ENCODE measurements at regions not wholly inside any gene's neighbourhood (a gene's known extent, or its start where the extent isn't known, plus 50 kb on each side); places are given as distances from the start of the nearest gene placed in this dataset.

GRCh38 chr7:35536396-35536826 is 158.5 kb downstream of the HERPUD2 start:
- TF ChIP-seq CTCF (IDR thresholded peaks at IDR 0.05; ENCODE audit: low read depth, low read length), result no peak
- H3K4me3 ChIP-seq (ENCODE audit: low read depth, low read length), result no peak overlapping the region

DNA sequence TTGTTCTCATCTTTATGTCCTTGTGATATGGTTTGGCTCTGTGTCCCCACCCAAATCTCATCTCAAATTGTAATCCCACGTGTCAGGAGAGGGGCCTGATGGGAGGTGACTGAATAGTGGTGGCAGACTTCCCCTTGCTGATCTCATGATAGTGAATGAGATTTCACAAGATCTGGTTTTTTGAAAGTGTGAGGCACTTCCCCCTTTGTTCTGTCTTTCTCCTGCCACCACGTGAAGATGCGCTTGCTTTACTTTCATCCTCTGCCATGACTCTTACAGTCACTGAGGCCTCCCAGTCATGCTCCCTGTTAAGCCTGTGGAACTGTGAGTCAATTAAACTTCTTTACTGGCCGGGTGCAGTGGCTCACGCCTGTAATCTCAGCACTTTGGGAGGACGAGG is 161.0 kb downstream of the HERPUD2 start:
- no peak for TF ChIP-seq CTCF (IDR thresholded peaks at IDR 0.05; ENCODE audit: low read depth, low read length)

DNA sequence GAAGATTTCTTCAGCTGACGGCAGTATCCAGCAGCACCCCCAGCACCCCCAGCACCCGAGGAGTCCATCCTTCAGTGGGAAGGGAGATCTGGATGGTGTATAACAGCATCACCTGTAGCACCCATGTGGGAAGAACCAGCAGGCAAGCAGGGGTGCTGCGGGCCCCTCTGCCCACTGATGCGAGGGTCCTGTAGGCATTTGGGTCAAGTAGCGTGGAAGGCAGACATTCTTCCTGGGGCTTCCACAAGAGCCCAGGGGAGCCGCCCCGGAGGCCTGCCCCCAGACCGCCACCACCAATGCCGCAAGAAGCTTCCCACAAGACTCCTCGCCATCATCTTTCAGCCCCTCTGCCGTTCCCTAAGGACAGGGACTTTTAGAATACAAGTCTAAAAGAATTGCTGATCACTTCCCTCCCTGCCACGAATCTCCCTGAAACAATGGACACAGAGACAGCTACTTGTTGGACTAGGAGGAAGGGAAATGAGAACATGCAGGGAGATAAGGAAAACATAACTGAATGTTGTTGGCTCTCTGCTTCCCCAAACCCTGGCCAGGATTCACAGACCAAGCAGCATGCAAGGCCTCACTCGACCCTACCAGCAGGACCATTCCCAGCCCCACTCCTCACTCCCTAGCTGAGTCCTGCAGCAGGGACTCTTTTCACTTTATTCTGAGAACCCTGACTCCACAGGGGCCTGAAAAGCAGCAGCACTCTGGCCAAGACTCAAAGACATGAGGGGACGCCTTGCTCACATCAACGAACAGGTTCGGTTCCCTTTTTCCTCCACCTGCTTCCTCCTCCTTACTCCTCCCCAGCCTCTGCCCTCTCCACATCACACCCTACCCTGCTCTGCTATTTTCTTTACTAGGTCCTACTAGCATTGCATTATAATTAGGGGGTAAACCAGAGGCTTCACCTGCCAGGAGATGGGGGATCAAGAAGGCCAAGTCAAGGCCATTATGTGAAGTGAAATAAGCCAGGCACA is 164.5 kb downstream of the HERPUD2 start:
- no peak for TF ChIP-seq CTCF (IDR thresholded peaks at IDR 0.05; ENCODE audit: low read depth, low read length)
- no peak overlapping the region for H3K4me3 ChIP-seq (ENCODE audit: low read depth, low read length)

More for the DNA sequence above, 161.0 kb downstream of the HERPUD2 start:
- no peak overlapping the region for H3K4me3 ChIP-seq (ENCODE audit: low read depth, low read length)

- TF ChIP-seq CTCF (IDR thresholded peaks at IDR 0.05; ENCODE audit: low read depth, low read length), result no peak
- H3K4me3 ChIP-seq (ENCODE audit: low read depth, low read length), result no peak overlapping the region
These were observed 165.2 kb downstream of the HERPUD2 start for GRCh38 chr7:35529713-35530112.

GRCh38 chr7:35528381-35528977 is 166.5 kb downstream of the HERPUD2 start:
- no peak overlapping the region for H3K4me3 ChIP-seq (ENCODE audit: low read depth, low read length)
- TF ChIP-seq CTCF (IDR thresholded peaks at IDR 0.05; ENCODE audit: low read depth, low read length), result no peak

DNA sequence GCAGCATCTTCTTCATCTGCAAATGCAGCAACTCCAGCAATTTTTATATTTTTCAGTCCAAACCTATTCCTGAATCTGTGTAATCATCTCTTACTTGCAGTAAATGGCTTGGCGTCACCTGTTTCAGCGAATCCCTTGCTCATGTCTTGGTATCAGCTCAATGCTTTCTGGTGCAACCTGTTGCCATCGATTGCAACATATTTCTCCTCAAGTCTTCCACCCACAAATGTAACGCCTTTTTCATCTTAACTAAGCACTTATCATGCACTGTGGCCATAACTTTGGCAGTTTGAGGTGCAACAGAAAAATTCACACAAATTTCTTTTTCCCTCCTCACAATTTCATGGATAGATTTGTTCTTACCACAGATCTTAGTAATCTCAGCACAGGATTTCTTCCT is 168.3 kb downstream of the HERPUD2 start:
- TF ChIP-seq CTCF (IDR thresholded peaks at IDR 0.05; ENCODE audit: low read depth, low read length), result no peak
- no peak overlapping the region for H3K4me3 ChIP-seq (ENCODE audit: low read depth, low read length)
